H1 (cell line): ENCODE measurements at regions not wholly inside any gene's neighbourhood (a gene's known extent, or its start where the extent isn't known, plus 50 kb on each side); places are given as distances from the start of the nearest gene placed in this dataset.

Source experiments
- EP300 ChIP-seq, 2 experiments: IDR thresholded peaks; 1 replicate in 1 of 2; 2 replicates in 1 of 2; pipeline ENCODE4 v1.6.1; 2011 to 2012; ENCODE audit warnings: low read depth in 2 of 2, low read length in 2 of 2, mild to moderate bottlenecking in 2 of 2, borderline replicate concordance in 1 of 2, inconsistent platforms in 1 of 2, moderate library complexity in 1 of 2
- JUND ChIP-seq: IDR thresholded peaks from 2 replicates; pipeline ENCODE4 v1.6.1; 2011; ENCODE audit warnings: mild to moderate bottlenecking, improper control_type of control experiment, low read length
- RAD21 ChIP-seq, 2 experiments: IDR thresholded peaks in 1 of 2; conservative IDR thresholded peaks in 1 of 2; 2 replicates each; pipeline ENCODE4 v1.6.1; 2011; ENCODE audit warnings: low read depth in 2 of 2, low read length in 2 of 2, improper control_type of control experiment in 1 of 2, inconsistent platforms in 1 of 2, mild to moderate bottlenecking in 1 of 2, moderate library complexity in 1 of 2
- RFX5 ChIP-seq: IDR thresholded peaks from 2 replicates; pipeline ENCODE4 v1.6.1; 2011; ENCODE audit warnings: low read depth, low read length, improper control_type of control experiment, borderline replicate concordance
- SRF ChIP-seq: IDR thresholded peaks from 2 replicates; pipeline ENCODE4 v1.6.1; 2011; ENCODE audit warnings: mild to moderate bottlenecking, low read depth, low read length, moderate library complexity
- TCF12 ChIP-seq: IDR thresholded peaks from 2 replicates; pipeline ENCODE4 v1.6.1; 2011; ENCODE audit warnings: low read depth, mild to moderate bottlenecking, low read length
- TF ChIP-seq, protein P1 (sequence below), 3 experiments: IDR thresholded peaks; 1 replicate in 2 of 3; 2 replicates in 1 of 3; pipeline versions ENCODE4 v1.5.1 to v1.6.1; 2011; ENCODE audit warnings: low read length in 3 of 3, mild to moderate bottlenecking in 3 of 3, inconsistent platforms in 2 of 3, low read depth in 1 of 3, moderate library complexity in 1 of 3; ENCODE audit not compliant: insufficient read depth in 1 of 3; ENCODE audit errors: control extremely low read depth in 1 of 3

DNA sequence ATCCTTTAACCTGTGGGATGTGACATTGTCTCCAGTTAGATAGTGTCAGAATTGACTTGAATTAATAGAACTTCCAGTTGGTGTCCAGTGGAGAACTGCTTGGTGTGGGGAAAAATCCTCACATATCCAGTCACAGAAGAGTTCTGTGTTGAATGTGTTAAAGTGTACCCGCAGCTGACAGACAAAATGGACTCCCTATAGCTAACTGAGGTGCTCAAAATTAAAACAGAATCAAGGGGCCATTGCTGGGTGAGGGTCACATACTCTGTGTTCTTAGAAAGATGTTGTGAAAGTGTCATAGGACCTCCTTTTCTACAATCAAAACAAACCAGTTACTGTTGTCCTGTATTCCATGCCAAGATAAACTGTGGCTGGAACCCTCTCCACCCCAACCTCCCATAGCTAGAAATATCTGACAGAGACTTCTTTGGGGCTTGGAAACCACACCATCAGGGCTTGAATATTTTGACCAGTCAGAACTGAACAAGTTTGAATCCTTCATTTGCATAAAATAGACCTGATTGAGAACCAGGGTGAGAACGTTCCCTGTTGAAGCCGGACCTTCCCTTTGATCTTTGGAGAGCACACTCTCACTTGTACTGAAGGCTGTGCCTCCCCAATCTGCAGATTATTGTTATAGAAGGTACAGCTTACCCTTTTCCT is 164.0 kb upstream of the ZNF608 start:
- TF ChIP-seq EP300 (IDR thresholded peaks at IDR 0.05; ENCODE audit: borderline replicate concordance in 1 of 2, low read depth in 2 of 2, low read length in 2 of 2) (no peak), SRF (no peak), TCF12 (no peak), RFX5 (no peak), JUND (no peak), RAD21 (IDR thresholded peaks at IDR 0.05 in 1 of 2, conservative IDR thresholded peaks at IDR 0.05 in 1 of 2; ENCODE audit: low read depth in 2 of 2, low read length in 2 of 2) (no peak)
- TF ChIP-seq, protein P1, sequence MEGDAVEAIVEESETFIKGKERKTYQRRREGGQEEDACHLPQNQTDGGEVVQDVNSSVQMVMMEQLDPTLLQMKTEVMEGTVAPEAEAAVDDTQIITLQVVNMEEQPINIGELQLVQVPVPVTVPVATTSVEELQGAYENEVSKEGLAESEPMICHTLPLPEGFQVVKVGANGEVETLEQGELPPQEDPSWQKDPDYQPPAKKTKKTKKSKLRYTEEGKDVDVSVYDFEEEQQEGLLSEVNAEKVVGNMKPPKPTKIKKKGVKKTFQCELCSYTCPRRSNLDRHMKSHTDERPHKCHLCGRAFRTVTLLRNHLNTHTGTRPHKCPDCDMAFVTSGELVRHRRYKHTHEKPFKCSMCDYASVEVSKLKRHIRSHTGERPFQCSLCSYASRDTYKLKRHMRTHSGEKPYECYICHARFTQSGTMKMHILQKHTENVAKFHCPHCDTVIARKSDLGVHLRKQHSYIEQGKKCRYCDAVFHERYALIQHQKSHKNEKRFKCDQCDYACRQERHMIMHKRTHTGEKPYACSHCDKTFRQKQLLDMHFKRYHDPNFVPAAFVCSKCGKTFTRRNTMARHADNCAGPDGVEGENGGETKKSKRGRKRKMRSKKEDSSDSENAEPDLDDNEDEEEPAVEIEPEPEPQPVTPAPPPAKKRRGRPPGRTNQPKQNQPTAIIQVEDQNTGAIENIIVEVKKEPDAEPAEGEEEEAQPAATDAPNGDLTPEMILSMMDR (IDR thresholded peaks at IDR 0.05; ENCODE audit: control extremely low read depth in 1 of 3, insufficient read depth in 1 of 3, low read depth in 1 of 3, low read length in 3 of 3), result no peak
